Neuronal stem cell (in vitro differentiated cells): ENCODE measurements at regions not wholly inside any gene's neighbourhood (a gene's known extent, or its start where the extent isn't known, plus 50 kb on each side); places are given as distances from the start of the nearest gene placed in this dataset.
"Not testable (repeated sequence)": the region's sequence is repeated elsewhere in the genome, so short reads cannot be mapped to it uniquely, and the experiment has no call there.

Experiments
- DNase-seq: peaks from one replicate; pipeline ENCODE4 v3.0.0-alpha.2; 2013; ENCODE audit warnings: low spot score
- H2AFZ ChIP-seq: one replicate; pipeline ENCODE4 v1.6.1; 2013; ENCODE audit warnings: mild to moderate bottlenecking, low read length, inconsistent platforms
- H2AK5ac ChIP-seq: 2 replicates; pipeline ENCODE4 v1.6.1; 2013; ENCODE audit warnings: low read depth, mild to moderate bottlenecking, inconsistent platforms, low read length, moderate library complexity, mixed read lengths
- H2BK120ac ChIP-seq: 2 replicates; pipeline ENCODE4 v1.6.1; 2013; ENCODE audit warnings: low read depth, mild to moderate bottlenecking, inconsistent platforms, low read length, moderate library complexity, mixed read lengths
- H2BK12ac ChIP-seq: one replicate; pipeline ENCODE4 v1.6.1; 2013; ENCODE audit warnings: low read length, inconsistent platforms
- H2BK15ac ChIP-seq: 2 replicates; pipeline ENCODE4 v1.6.1; 2013; ENCODE audit warnings: mild to moderate bottlenecking, low read length, inconsistent platforms, mixed read lengths
- H2BK5ac ChIP-seq: one replicate; pipeline ENCODE4 v1.6.1; 2013; ENCODE audit warnings: inconsistent platforms, mild to moderate bottlenecking, low read length, moderate library complexity
- H3K14ac ChIP-seq: one replicate; pipeline ENCODE4 v1.6.1; 2013; ENCODE audit warnings: low read length, inconsistent platforms
- H3K18ac ChIP-seq: 2 replicates; pipeline ENCODE4 v1.6.1; 2013; ENCODE audit warnings: low read length, inconsistent platforms
- H3K23ac ChIP-seq: 2 replicates; pipeline ENCODE4 v1.6.1; 2013; ENCODE audit warnings: low read depth, mild to moderate bottlenecking, mixed read lengths, low read length, inconsistent platforms; ENCODE audit not compliant: poor library complexity
- H3K27ac ChIP-seq: replicated peaks from 3 replicates; pipeline ENCODE4 v1.5.1; 2013; ENCODE audit warnings: low read length, inconsistent platforms
- H3K27me3 ChIP-seq, 3 experiments: 2 replicates each; pipeline ENCODE4 v1.6.1; 2013; ENCODE audit warnings: low read length in 3 of 3, mild to moderate bottlenecking in 2 of 3, inconsistent platforms in 1 of 3, low read depth in 1 of 3, mixed read lengths in 1 of 3, moderate library complexity in 1 of 3; ENCODE audit not compliant: control insufficient read depth in 3 of 3, insufficient read depth in 3 of 3
- H3K36me3 ChIP-seq, 2 donors: replicated peaks in 1 of 2; 2 replicates each; pipeline ENCODE4 v1.6.1; 2013; ENCODE audit warnings: low read length in 2 of 2; ENCODE audit not compliant: control insufficient read depth in 2 of 2, insufficient read depth in 2 of 2
- H3K4ac ChIP-seq: 2 replicates; pipeline ENCODE4 v1.6.1; 2013; ENCODE audit warnings: inconsistent platforms, mild to moderate bottlenecking, low read length, moderate library complexity
- H3K4me1 ChIP-seq, 2 donors: 1 replicate in 1 of 2; 2 replicates in 1 of 2; pipeline ENCODE4 v1.6.1; 2013; ENCODE audit warnings: low read length in 2 of 2, low read depth in 1 of 2; ENCODE audit not compliant: control insufficient read depth in 2 of 2, insufficient read depth in 1 of 2
- H3K4me2 ChIP-seq: one replicate; pipeline ENCODE4 v1.6.1; 2013; ENCODE audit warnings: mild to moderate bottlenecking, low read length, inconsistent platforms; ENCODE audit not compliant: insufficient read depth, poor library complexity, severe bottlenecking
- H3K4me3 ChIP-seq, 2 donors: 2 replicates each; pipeline ENCODE4 v1.5.1; 2013; ENCODE audit warnings: low read length in 2 of 2, mild to moderate bottlenecking in 2 of 2, inconsistent platforms in 1 of 2, moderate library complexity in 1 of 2
- H3K79me1 ChIP-seq: one replicate; pipeline ENCODE4 v1.6.1; 2013; ENCODE audit warnings: low read depth, mild to moderate bottlenecking, inconsistent platforms, low read length, moderate library complexity
- H3K9ac ChIP-seq: one replicate; pipeline ENCODE4 v1.6.1; 2013; ENCODE audit warnings: mild to moderate bottlenecking, low read depth, low read length, inconsistent platforms; ENCODE audit not compliant: poor library complexity
- H3K9me3 ChIP-seq, 2 donors: replicated peaks in 1 of 2; 2 replicates each; pipeline versions ENCODE3 to v1.6.1; 2013; ENCODE audit warnings: low read length in 2 of 2, mild to moderate bottlenecking in 2 of 2, inconsistent platforms in 1 of 2, low read depth in 1 of 2, mixed read lengths in 1 of 2, moderate library complexity in 1 of 2; ENCODE audit not compliant: control insufficient read depth in 2 of 2, insufficient read depth in 1 of 2
- H4K8ac ChIP-seq: one replicate; pipeline ENCODE4 v1.6.1; 2013; ENCODE audit warnings: low read depth, mild to moderate bottlenecking, inconsistent platforms, low read length, moderate library complexity
- H4K91ac ChIP-seq: one replicate; pipeline ENCODE4 v1.6.1; 2013; ENCODE audit warnings: low read length, low read depth, mild to moderate bottlenecking, inconsistent platforms; ENCODE audit not compliant: poor library complexity
- WGBS, 2 donors: extraction: QIAGEN DNeasy Blood & Tissue Kit; methylation state at CpG; one replicate each; pipeline ENCODE4 v1.1.7; 2013; ENCODE audit warnings: missing lambda C conversion rate in 2 of 2, mixed read lengths in 1 of 2; ENCODE audit not compliant: insufficient read length in 2 of 2, insufficient replicate concordance in 1 of 2; ENCODE audit errors: extremely low coverage in 2 of 2; 5-methylcytosine and 5-hydroxymethylcytosine counted together

DNA sequence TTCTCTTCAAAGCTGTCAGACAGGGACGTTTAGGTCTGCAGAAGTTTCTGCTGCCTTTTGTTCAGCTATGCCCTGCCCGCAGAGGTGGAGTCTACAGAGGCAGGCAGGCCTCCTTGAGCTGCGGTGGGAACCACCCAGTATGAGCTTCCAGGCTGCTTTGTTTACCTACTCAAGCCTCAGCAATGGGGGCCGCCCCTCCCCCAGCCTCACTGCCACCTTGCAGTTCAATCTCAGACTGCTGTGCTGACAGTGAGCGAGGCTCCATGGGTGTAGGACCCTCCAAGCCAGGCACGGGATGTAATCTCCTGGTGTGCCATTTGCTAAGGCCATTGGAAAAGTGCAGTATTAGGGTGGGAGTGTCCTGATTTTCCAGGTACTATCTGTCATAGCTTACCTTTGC is 153.5 kb upstream of the GMNC start:
- H4K8ac ChIP-seq, H3K27ac ChIP-seq, H3K4ac ChIP-seq, H3K9ac ChIP-seq, H2BK5ac ChIP-seq, H3K4me3 ChIP-seq, H2BK120ac ChIP-seq, H3K4me2 ChIP-seq, H3K79me1 ChIP-seq, H3K27me3 ChIP-seq, H2BK15ac ChIP-seq, H3K14ac ChIP-seq, H2AFZ ChIP-seq, H3K36me3 ChIP-seq, H3K9me3 ChIP-seq, H2BK12ac ChIP-seq, H3K4me1 ChIP-seq, H3K23ac ChIP-seq, DNase-seq, H2AK5ac ChIP-seq, H3K18ac ChIP-seq, H4K91ac ChIP-seq: not testable (repeated sequence)
- no CpG with 5 or more reads among the region's 6 CpGs for WGBS, 2 donors

DNA sequence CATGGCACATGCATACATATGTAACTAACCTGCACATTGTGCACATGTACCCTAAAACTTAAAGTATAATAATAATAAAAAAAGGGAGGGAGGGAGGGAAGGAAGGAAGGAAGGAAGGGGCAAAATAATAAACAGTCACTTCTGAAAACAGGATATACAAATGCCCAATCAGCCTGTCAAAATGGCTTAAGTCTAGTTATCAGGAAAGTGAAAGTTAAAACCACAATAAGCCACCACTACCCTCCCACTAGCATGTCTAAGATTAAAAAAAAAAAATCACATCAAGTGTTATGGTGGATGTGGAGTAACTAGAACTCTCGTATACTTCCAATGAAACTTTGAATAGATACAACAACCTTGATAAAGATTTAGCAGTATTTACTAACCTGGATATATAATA is 145.6 kb upstream of the GMNC start:
- no CpG with 5 or more reads among the region's 1 CpG for WGBS, 2 donors
- H2BK12ac ChIP-seq: no peak overlapping the region
- no peak overlapping the region for H3K4me3 ChIP-seq
- H3K23ac ChIP-seq: no peak overlapping the region
- no peak overlapping the region for H3K4me2 ChIP-seq
- no peak overlapping the region for H3K27ac ChIP-seq
- no peak overlapping the region for H2BK120ac ChIP-seq
- H3K4ac ChIP-seq: no peak overlapping the region
- no peak for DNase-seq
- no peaks in the 10 kb centered on the region for H3K27me3 ChIP-seq
- no peak overlapping the region for H4K8ac ChIP-seq
- H4K91ac ChIP-seq: no peak overlapping the region
- no peak overlapping the region for H2AK5ac ChIP-seq
- H3K4me1 ChIP-seq: peaks cover 0 to 6% of the 10 kb centered on the region in 2 donors
- no peak overlapping the region for H2BK5ac ChIP-seq
- no peak overlapping the region for H2AFZ ChIP-seq
- no peaks in the 10 kb centered on the region for H3K9me3 ChIP-seq
- H3K79me1 ChIP-seq: no peaks in the 10 kb centered on the region
- no peak overlapping the region for H3K18ac ChIP-seq
- no peak overlapping the region for H3K9ac ChIP-seq
- no peak overlapping the region for H3K14ac ChIP-seq
- H3K36me3 ChIP-seq: no peaks in the 10 kb centered on the region
- H2BK15ac ChIP-seq: no peak overlapping the region

DNA sequence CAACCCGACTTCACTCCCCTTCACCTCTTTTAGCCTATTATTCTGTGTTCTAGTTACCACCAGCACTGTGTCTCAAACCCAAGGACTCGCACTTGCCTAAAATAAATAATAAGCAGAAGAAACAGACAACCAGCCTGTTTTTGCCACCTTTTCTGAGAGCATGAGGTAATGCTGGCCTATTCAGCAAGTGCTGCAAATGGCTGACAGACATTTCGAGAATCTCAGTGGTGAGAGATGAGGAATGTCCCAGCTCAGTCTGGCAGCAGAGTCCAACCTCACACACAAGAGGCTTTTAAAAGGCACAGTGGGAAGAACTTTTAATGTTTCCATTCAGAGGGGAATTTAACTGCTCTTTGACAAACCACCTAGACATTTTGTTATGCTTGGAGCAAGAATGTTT is 143.3 kb upstream of the GMNC start:
- Histone ChIP-seq H3K9ac (no peak overlapping the region), H3K18ac (no peak overlapping the region), H3K23ac (no peak overlapping the region), H2BK5ac (no peak overlapping the region), H3K79me1 (no peaks in the 10 kb centered on the region), H2BK15ac (no peak overlapping the region), H3K14ac (no peak overlapping the region), H2AFZ (peak overlapping the region; percentile 51), H3K4ac (no peak overlapping the region), H3K36me3 (no peaks in the 10 kb centered on the region), H2BK12ac (no peak overlapping the region), H3K27ac (no peak overlapping the region), H2BK120ac (no peak overlapping the region), H3K4me3 (no peak overlapping the region), H4K8ac (no peak overlapping the region), H3K4me1 (peaks cover 0 to 6% of the 10 kb centered on the region in 2 donors), H4K91ac (no peak overlapping the region), H2AK5ac (no peak overlapping the region), H3K27me3 (peaks cover 0 to 3% (median 0%) of the 10 kb centered on the region in 3 experiments), H3K9me3 (no peaks in the 10 kb centered on the region), H3K4me2 (peak overlapping the region; percentile 37)
- DNase-seq: peak; percentile 36
- WGBS, 2 donors: no CpG with 5 or more reads among the region's 3 CpGs

DNA sequence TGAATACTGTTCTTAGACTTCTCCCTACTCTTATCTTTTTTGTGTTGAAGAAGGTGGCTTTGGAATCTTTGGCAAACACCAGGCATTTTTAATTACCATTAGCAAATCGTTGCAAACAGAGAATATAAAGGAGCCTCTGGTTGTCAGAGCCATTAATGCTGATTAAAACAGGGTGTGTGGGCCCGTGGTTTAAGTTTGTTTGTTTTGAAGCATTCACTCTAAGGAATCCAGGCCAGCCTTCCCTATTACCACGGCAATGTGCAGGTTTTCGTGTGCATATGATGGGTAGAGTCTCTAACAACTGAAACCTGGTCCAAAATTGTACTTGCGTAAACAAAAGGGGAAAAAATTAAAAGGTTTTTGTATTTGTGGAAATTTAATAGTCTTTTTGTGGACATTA is 141.2 kb upstream of the GMNC start:
- no peak for DNase-seq
- Histone ChIP-seq H3K79me1 (no peaks in the 10 kb centered on the region), H2BK5ac (no peak overlapping the region), H3K14ac (no peak overlapping the region), H4K91ac (no peak overlapping the region), H4K8ac (no peak overlapping the region), H3K4me1 (peaks cover 0 to 6% of the 10 kb centered on the region in 2 donors), H2BK15ac (no peak overlapping the region), H3K9me3 (no peaks in the 10 kb centered on the region), H3K4me2 (no peak overlapping the region), H2BK120ac (no peak overlapping the region), H3K18ac (no peak overlapping the region), H3K23ac (no peak overlapping the region), H2AK5ac (no peak overlapping the region), H2BK12ac (no peak overlapping the region), H3K36me3 (no peaks in the 10 kb centered on the region), H3K4me3 (no peak overlapping the region), H3K27me3 (peaks cover 0 to 3% (median 0%) of the 10 kb centered on the region in 3 experiments), H3K27ac (no peak overlapping the region), H2AFZ (no peak overlapping the region), H3K9ac (no peak overlapping the region), H3K4ac (no peak overlapping the region)
- WGBS, 2 donors: no CpG with 5 or more reads among the region's 5 CpGs
